ENCODE measurements at regions not wholly inside any gene's neighbourhood (a gene's known extent, or its start where the extent isn't known, plus 50 kb on each side); places are given as distances from the start of the nearest gene placed in this dataset.

GRCh38 chr2:176814740-176815367 is 397.7 kb upstream of the HNRNPA3 start:
- no peak for DNase-seq

DNA sequence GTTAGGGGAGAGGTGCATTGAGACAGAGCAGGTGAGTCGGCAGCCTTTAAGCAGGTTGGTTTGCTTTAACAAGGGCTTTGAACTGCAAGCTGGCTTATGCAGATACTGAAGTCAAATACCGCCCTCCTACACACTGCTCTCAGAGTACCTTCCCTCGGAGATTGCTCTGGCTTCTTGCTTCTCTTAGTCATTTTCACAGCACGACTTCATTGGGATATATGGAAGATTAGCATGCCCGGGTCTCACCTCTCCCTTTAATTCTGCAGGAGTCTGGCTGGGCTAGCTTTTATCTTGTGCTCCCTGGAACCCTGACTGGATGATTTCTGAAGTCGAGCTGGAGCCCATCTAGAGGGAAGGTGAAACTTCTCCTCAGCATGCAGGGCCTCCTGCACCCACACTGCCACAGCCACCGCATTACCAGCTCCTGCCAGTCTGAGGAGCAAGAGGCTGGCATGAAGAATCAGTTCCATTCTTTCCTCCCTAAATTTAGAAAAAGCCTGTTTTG is 395.5 kb upstream of the HNRNPA3 start:
- no peak for DNase-seq

DNA sequence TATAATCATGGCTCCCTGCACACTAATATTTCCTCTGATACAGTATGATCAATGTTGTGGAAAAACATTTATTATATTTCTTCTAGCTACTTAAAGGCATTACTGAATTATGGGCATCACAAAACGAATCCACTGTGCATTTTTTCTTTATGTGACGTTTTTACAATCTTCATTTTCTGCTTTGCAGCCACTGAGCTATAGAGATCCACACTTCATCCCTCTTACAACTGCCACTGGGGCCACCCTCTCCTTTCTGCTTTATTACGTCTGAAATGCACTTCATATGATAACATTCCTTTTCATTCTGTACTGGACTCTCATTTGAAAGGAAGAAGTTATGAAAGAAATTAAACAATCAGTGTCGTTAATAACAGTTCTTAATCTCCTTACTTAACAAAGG is 394.5 kb upstream of the HNRNPA3 start:
- DNase-seq = no peak

DNA sequence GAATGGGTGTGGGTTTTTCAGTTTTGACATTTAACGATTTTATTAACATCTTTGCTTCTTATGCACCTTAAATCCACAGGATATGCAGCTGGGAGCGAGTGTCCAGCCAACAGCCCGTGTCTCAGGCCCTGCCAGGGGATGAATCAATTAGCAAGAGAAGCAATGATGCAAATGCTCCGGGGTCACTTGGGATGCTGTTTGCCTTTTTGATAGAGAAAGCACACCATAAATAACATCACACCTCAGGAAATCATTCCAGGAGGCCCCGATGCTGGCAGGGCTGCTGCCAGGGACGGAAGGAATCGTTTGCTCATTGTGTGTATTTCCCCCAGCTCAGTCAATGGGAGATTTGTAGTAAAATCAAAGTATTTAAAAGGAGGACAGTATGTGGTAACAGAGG is 394.0 kb upstream of the HNRNPA3 start:
- no peak for DNase-seq

GRCh38 chr2:176819306-176819705 is 393.3 kb upstream of the HNRNPA3 start:
- DNase-seq = no peak

GRCh38 chr2:176820371-176820932 is 392.1 kb upstream of the HNRNPA3 start:
- no peak for DNase-seq

DNA sequence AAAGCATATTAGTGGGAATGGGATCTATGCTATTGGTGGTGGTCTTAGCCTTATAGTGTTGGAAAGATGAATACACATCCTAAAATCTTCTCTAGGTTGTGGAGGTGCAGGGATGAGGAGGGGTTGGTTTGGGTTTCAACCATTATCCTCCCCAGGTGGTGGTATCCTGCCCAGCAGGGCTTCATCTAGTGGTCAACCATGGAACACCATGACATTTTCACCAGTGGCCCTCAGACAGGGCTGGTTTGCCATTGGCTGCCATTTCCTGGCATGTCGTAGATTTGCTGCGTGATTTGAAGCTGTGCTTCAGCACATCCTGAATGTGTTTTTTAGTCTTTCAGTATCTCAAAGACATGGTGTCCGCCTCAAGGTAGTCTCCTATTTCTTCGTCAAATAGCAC is 391.2 kb upstream of the HNRNPA3 start:
- no peak for DNase-seq

- DNase-seq = no peak
Observed at GRCh38 chr2:176822060-176822459, 390.5 kb upstream of the HNRNPA3 start.

GRCh38 chr2:176826356-176826755 is 386.2 kb upstream of the HNRNPA3 start:
- no peak for DNase-seq

- DNase-seq = no peak
Observed at GRCh38 chr2:176826984-176827668, 385.5 kb upstream of the HNRNPA3 start.

DNA sequence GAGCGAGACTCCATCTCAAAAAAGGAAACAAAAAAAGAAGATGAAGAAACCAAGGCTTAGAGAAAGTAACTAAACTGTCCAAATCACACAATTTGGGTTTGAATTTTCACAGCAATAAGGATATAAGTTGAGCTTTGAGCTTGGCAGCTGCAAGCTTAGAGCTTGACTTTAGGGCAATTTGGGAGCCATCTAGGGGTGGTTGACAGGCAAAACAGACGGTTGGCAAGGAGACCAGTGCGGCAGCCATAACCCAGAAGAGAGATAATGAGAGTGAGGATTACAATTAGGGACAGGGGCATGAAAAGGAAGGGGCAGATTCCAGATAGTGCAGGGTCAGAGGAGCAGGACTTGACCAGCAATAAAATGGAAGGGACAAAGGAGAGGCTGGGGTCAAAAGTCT is 382.2 kb upstream of the HNRNPA3 start:
- DNase-seq = no peak

DNA sequence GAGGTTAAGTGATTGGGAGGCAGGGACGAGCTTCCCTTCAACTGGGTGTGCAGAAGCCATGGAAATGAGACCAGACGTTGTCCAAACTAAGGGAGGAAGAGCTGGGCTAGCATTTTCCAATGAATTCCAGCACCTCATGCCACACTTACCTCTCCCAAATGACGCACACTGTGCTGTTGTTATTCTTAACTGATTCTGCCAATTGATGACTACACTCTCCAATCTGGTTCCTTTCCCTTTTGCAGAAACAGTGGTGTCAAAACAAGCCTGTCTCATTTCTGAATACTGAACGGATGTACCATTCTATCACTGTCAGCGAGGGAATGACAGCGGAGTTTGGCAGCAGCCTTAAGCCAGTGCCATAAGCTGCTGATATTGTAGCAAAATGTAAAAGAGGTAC is 380.5 kb upstream of the HNRNPA3 start:
- no peak for DNase-seq

DNA sequence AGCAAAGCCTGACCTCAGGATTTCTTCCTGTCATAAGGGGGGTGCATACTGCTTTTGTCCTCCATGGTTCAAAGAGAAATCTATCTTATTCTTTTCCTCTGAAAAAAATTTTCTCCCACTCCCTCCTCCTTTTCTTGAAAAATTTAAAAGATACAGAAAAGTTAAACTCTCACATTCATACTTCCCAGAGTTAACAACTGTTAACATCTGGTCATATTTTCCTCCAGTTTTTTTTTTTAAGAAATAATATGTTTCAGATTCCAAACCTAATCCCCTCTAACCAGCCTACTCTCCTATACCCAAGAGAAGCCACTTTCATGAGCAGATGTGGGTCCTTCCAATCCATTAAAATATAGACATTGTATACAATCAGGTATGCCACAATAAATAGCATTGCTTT is 378.9 kb upstream of the HNRNPA3 start:
- DNase-seq = no peak

DNA sequence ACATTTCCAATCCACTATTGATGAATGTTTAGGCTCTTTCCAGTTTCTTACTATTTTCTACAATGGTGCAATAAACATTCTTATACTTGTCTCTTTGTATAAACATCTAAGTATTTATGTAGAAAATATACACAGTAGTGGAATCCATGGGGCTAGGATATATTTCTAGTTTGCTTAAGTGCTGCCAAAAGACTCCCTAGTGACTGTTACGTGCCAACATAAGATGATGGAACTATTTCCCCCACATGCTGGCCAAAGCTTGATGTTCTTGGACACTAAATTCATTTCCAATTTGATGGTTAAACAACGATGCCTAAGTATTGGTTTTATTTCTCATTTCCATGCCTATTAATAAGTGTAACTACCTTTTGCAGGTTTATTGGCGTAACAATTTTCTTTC is 378.4 kb upstream of the HNRNPA3 start:
- no peak for DNase-seq

DNA sequence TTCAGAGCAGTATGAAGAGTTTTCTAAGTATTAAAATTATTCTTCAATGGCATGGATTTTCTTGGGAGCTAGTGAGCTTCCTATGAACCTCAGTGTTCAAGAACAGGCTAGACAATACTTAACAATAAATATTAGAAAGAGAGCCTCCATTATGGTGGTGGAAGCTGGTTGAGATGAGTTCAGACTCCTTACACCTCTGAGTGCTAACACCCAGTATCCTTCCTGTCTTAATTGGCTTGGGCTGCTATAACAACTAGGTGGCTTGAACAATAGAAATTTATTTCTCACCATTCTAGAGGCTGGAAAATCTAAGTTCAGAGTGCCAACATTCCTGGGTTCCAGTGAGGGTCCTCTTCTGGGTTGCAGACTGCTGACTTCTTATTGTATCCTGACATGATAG is 369.4 kb upstream of the HNRNPA3 start:
- no peak for DNase-seq

GRCh38 chr2:176844461-176844860 is 368.1 kb upstream of the HNRNPA3 start:
- no peak for DNase-seq

GRCh38 chr2:176845718-176846117 is 366.9 kb upstream of the HNRNPA3 start:
- DNase-seq = no peak

DNA sequence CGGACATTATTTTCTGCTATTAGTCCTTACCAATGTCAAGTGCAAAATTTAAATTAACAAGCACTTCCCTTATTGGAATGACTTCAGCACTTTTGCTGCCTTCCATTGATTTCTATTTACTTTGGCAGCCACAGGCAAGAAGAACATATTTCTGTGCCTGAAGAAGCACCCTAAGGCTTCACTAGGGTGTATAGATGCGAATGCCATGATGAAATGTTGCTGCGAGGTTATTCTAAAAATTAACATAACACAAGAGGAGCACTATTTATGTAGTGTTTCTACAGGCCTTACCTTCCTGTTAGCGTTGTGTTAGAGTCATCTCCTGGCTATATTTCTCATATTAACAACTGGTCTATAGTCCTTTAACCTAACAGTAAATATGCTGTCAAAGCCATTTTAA is 365.0 kb upstream of the HNRNPA3 start:
- no peak for DNase-seq

DNA sequence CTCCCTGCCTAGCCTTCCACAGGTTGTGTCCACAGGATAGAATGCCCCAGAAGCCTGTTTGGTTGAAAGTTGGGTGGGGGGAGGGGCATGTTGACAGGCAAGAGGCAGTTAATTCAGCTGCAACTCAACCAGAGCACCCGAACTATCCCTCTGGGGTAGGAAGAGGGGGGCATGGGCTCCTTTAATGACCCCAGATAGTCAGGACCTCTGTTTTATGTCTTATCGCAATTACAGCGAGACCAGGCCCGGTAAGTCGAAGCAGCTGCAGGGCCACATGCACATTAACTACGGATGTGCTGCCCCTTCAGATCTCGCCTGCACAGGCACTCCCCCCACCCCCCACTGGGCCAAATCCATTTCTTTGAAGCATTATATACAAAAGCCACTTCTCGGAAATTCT is 363.8 kb upstream of the HNRNPA3 start:
- no peak for DNase-seq

DNA sequence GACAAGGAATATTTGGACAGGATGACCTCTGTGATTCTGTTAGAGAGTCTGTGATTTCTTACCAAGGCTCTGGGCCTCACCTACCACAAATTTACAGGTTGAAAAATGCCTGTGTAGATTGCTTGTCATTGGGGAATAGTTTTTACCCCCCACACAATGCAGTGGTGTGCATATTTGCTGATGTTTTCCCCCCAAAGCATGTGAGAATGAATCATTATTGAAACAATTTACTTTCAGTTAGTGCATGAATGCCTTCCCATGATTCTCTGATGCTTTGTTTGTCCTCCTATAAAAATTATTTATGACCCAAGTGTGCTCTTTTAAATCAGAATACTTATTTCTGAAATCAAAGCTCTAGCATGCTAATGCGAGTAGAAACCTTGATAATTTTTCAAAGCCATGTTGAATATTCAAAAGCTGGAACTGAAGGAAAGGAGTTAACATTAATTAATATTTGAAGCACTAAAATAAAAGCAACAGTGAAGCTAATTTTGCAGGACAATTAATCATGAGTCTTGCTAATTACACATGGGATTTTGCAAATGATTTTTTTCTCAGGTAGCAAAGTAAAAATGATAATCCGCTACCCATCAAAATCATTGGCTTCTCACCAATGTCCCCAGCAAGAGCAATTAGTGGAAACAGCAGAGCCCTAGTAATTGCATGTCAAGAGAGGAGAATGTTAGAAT is 361.2 kb upstream of the HNRNPA3 start:
- DNase-seq = no peak

DNA sequence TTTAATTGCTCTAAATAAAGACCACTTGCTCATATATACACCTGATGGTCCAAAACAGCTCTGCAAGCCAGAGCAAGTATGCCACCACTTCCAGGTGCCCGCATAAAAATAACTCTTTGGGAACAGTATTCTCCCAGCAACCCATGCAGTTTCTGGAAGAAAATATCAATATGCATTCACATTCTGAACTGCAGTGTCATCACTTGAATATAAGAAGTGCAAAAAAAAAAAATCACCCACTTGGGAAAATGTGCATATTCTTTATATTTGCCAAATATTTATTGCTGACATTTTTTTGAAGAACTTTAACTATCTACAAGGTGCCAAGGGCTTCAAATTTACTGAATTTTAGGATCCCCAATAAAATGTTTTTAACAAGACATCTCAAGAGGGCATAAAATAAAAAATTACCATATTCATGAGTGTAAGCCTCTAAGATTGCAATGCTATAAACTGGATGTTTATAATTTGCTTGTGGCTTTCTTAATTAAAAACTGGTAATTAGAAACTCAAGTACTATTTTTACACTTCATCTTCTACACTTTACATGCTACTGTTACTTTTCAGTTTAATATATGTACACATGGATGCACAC is 360.6 kb upstream of the HNRNPA3 start:
- DNase-seq = no peak

GRCh38 chr2:176852667-176853066 is 359.9 kb upstream of the HNRNPA3 start:
- no peak for DNase-seq

- DNase-seq = no peak
Observed at GRCh38 chr2:176854062-176854461, 358.5 kb upstream of the HNRNPA3 start.
